Spinal cord (tissue), 9 donors: ENCODE measurements at regions not wholly inside any gene's neighbourhood (a gene's known extent, or its start where the extent isn't known, plus 50 kb on each side); places are given as distances from the start of the nearest gene placed in this dataset.

Experiments used
- DNase-seq, 6 donors: peaks; one replicate each; pipeline versions ENCODE4 v3.0.0 to v3.0.0-alpha.2; 2013 to 2015; ENCODE audit warnings: low spot score in 6 of 6, low read depth in 4 of 6
- H3K27ac ChIP-seq: one replicate; pipeline ENCODE4 v1.5.1; 2013; ENCODE audit warnings: low read depth, low read length, control low read depth
- H3K27me3 ChIP-seq: one replicate; pipeline ENCODE4 v1.6.1; 2013; ENCODE audit warnings: low read length; ENCODE audit not compliant: control insufficient read depth, insufficient read depth
- H3K36me3 ChIP-seq: one replicate; pipeline ENCODE4 v1.6.1; 2013; ENCODE audit warnings: low read length; ENCODE audit not compliant: control insufficient read depth, insufficient read depth
- H3K4me1 ChIP-seq: one replicate; pipeline ENCODE4 v1.6.1; 2013; ENCODE audit warnings: low read length; ENCODE audit not compliant: control insufficient read depth, insufficient read depth
- H3K4me3 ChIP-seq: one replicate; pipeline ENCODE4 v1.5.1; 2013; ENCODE audit warnings: low read depth, low read length, control low read depth
- H3K9me3 ChIP-seq: one replicate; pipeline ENCODE4 v1.6.1; 2013; ENCODE audit warnings: low read length; ENCODE audit not compliant: control insufficient read depth, insufficient read depth
- WGBS: methylation state at CpG from one replicate; pipeline ENCODE4 v1.1.5; 2013; ENCODE audit warnings: missing lambda C conversion rate; ENCODE audit not compliant: insufficient coverage; 5-methylcytosine and 5-hydroxymethylcytosine counted together
- donor health status: healthy.

- 97% methylated on average over 3 of the region's 8 CpGs for WGBS
- no peak overlapping the region for H3K27ac ChIP-seq
- H3K4me3 ChIP-seq, result no peak overlapping the region
- no peaks in the 10 kb centered on the region for H3K27me3 ChIP-seq
- no peaks in the 10 kb centered on the region for H3K4me1 ChIP-seq
- no peaks in the 10 kb centered on the region for H3K9me3 ChIP-seq
- no peaks in the 10 kb centered on the region for H3K36me3 ChIP-seq
- no peak for DNase-seq
These were observed 71.0 kb downstream of the ARL4C start for GRCh38 chr2:234425639-234426603.

- Histone ChIP-seq H3K27me3 (no peaks in the 10 kb centered on the region), H3K4me3 (no peak overlapping the region), H3K4me1 (no peaks in the 10 kb centered on the region), H3K36me3 (no peaks in the 10 kb centered on the region), H3K9me3 (no peaks in the 10 kb centered on the region), H3K27ac (no peak overlapping the region)
- WGBS, result no CpG with 5 or more reads among the region's 4 CpGs
- DNase-seq, result no peak
These were observed 73.0 kb downstream of the ARL4C start for GRCh38 chr2:234423884-234424283.

- Histone ChIP-seq H3K27ac (no peak overlapping the region), H3K9me3 (no peaks in the 10 kb centered on the region), H3K4me1 (no peaks in the 10 kb centered on the region), H3K4me3 (no peak overlapping the region), H3K27me3 (no peaks in the 10 kb centered on the region), H3K36me3 (no peaks in the 10 kb centered on the region)
- WGBS, result 100% methylated on average over 2 of the region's 8 CpGs
- no peak for DNase-seq
These were observed 73.9 kb downstream of the ARL4C start for GRCh38 chr2:234422981-234423431.

GRCh38 chr2:234422273-234422732 lies 74.6 kb downstream of the ARL4C start:
- Histone ChIP-seq H3K4me1 (no peaks in the 10 kb centered on the region), H3K27me3 (no peaks in the 10 kb centered on the region), H3K27ac (no peak overlapping the region), H3K9me3 (no peaks in the 10 kb centered on the region), H3K4me3 (no peak overlapping the region), H3K36me3 (no peaks in the 10 kb centered on the region)
- 100% methylated on average over 1 of the region's 4 CpGs for WGBS
- DNase-seq, result no peak

GRCh38 chr2:234420408-234420807 lies 76.5 kb downstream of the ARL4C start:
- Histone ChIP-seq H3K4me1 (no peaks in the 10 kb centered on the region), H3K27me3 (no peaks in the 10 kb centered on the region), H3K27ac (no peak overlapping the region), H3K36me3 (no peaks in the 10 kb centered on the region), H3K9me3 (no peaks in the 10 kb centered on the region), H3K4me3 (no peak overlapping the region)
- no peak for DNase-seq
- WGBS, result 50% methylated on average over 1 of the region's 2 CpGs

- H3K9me3 ChIP-seq, result no peaks in the 10 kb centered on the region
- no peak overlapping the region for H3K4me3 ChIP-seq
- no peak for DNase-seq
- H3K4me1 ChIP-seq, result no peaks in the 10 kb centered on the region
- 97% methylated on average over 3 of the region's 5 CpGs for WGBS
- H3K36me3 ChIP-seq, result no peaks in the 10 kb centered on the region
- H3K27ac ChIP-seq, result no peak overlapping the region
- no peaks in the 10 kb centered on the region for H3K27me3 ChIP-seq
These were observed 77.2 kb downstream of the ARL4C start for GRCh38 chr2:234419726-234420125.

- DNase-seq, result no peak
- H3K27ac ChIP-seq, result no peak overlapping the region
- H3K4me1 ChIP-seq, result no peaks in the 10 kb centered on the region
- H3K9me3 ChIP-seq, result no peaks in the 10 kb centered on the region
- H3K27me3 ChIP-seq, result no peaks in the 10 kb centered on the region
- WGBS, result 81% methylated on average over 4 of the region's 4 CpGs
- no peak overlapping the region for H3K4me3 ChIP-seq
- no peaks in the 10 kb centered on the region for H3K36me3 ChIP-seq
These were observed 81.2 kb downstream of the ARL4C start for GRCh38 chr2:234415706-234416105.

- H3K4me1 ChIP-seq, result no peaks in the 10 kb centered on the region
- H3K4me3 ChIP-seq, result no peak overlapping the region
- H3K27me3 ChIP-seq, result no peaks in the 10 kb centered on the region
- DNase-seq, result no peak
- no peaks in the 10 kb centered on the region for H3K9me3 ChIP-seq
- H3K36me3 ChIP-seq, result no peaks in the 10 kb centered on the region
- WGBS, result 100% methylated on average over 2 of the region's 6 CpGs
- no peak overlapping the region for H3K27ac ChIP-seq
These were observed 82.3 kb downstream of the ARL4C start for GRCh38 chr2:234414596-234414995.

- peak in 1 of 6 donors; percentile 31 for DNase-seq
- no peaks in the 10 kb centered on the region for H3K4me1 ChIP-seq
- H3K27ac ChIP-seq, result no peak overlapping the region
- H3K36me3 ChIP-seq, result no peaks in the 10 kb centered on the region
- no peak overlapping the region for H3K4me3 ChIP-seq
- WGBS, result 80% methylated on average over 6 of the region's 7 CpGs
- no peaks in the 10 kb centered on the region for H3K27me3 ChIP-seq
- no peaks in the 10 kb centered on the region for H3K9me3 ChIP-seq
These were observed 84.2 kb downstream of the ARL4C start for GRCh38 chr2:234412726-234413125.

- no peaks in the 10 kb centered on the region for H3K9me3 ChIP-seq
- H3K4me3 ChIP-seq, result no peak overlapping the region
- 89% methylated on average over 3 of the region's 4 CpGs for WGBS
- H3K27ac ChIP-seq, result no peak overlapping the region
- H3K27me3 ChIP-seq, result no peaks in the 10 kb centered on the region
- no peaks in the 10 kb centered on the region for H3K36me3 ChIP-seq
- DNase-seq, result no peak
- no peaks in the 10 kb centered on the region for H3K4me1 ChIP-seq
These were observed 85.1 kb downstream of the ARL4C start for GRCh38 chr2:234411793-234412192.
